ENCODE measurements at regions not wholly inside any gene's neighbourhood (a gene's known extent, or its start where the extent isn't known, plus 50 kb on each side); places are given as distances from the start of the nearest gene placed in this dataset.

DNA sequence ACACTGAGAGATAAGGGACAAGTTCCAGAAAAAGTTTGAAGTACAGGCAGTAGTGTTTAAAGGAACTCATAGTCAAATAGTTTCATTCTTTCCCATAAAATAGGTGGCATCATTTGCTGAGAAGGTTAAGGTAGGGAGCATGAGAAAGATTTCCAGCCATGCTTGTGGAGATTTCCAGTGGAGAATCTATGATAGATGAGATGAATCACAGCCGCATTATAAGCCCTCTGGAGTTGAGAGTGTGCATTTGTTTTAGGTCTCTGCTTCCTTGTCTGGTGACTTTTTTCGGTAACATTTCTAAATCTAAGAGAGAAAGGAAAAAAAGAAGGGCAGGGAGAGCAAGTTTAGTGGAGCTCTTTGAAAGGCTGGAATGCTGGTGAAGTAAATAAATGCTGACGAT lies 108.7 kb downstream of the DISP1 start:
- H3K27me3 ChIP-seq (ENCODE audit: control insufficient read depth in 1 of 2, insufficient read depth in 2 of 2, low read length in 2 of 2), result no peaks in the 10 kb centered on the region
- H3K4me3 ChIP-seq (ENCODE audit: low read depth in 1 of 2, low read length in 2 of 2), result no peak overlapping the region
- H3K9me3 ChIP-seq (ENCODE audit: control insufficient read depth in 1 of 2, low read length in 2 of 2), result no peaks in the 10 kb centered on the region
- no peaks in the 10 kb centered on the region for H3K36me3 ChIP-seq (ENCODE audit: control insufficient read depth in 1 of 2, insufficient read depth in 2 of 2, low read length in 2 of 2)
- H3K27ac ChIP-seq (ENCODE audit: low read depth, low read length), result no peak overlapping the region
- no peak overlapping the region for H3K9ac ChIP-seq (ENCODE audit: low read depth in 1 of 2, low read length in 2 of 2)
- H3K4me1 ChIP-seq (ENCODE audit: control insufficient read depth in 1 of 2, insufficient read depth in 2 of 2, low read length in 2 of 2), result peaks cover 0 to 6% of the 10 kb centered on the region in 2 donors

GRCh38 chr1:222924136-222924706 lies 109.4 kb downstream of the DISP1 start:
- Histone ChIP-seq H3K36me3 (ENCODE audit: control insufficient read depth in 1 of 2, insufficient read depth in 2 of 2, low read length in 2 of 2) (no peaks in the 10 kb centered on the region), H3K27ac (ENCODE audit: low read depth, low read length) (no peak overlapping the region), H3K9me3 (ENCODE audit: control insufficient read depth in 1 of 2, low read length in 2 of 2) (no peaks in the 10 kb centered on the region), H3K4me1 (ENCODE audit: control insufficient read depth in 1 of 2, insufficient read depth in 2 of 2, low read length in 2 of 2) (peaks cover 0 to 6% of the 10 kb centered on the region in 2 donors), H3K4me3 (ENCODE audit: low read depth in 1 of 2, low read length in 2 of 2) (no peak overlapping the region), H3K9ac (ENCODE audit: low read depth in 1 of 2, low read length in 2 of 2) (no peak overlapping the region), H3K27me3 (ENCODE audit: control insufficient read depth in 1 of 2, insufficient read depth in 2 of 2, low read length in 2 of 2) (no peaks in the 10 kb centered on the region)

DNA sequence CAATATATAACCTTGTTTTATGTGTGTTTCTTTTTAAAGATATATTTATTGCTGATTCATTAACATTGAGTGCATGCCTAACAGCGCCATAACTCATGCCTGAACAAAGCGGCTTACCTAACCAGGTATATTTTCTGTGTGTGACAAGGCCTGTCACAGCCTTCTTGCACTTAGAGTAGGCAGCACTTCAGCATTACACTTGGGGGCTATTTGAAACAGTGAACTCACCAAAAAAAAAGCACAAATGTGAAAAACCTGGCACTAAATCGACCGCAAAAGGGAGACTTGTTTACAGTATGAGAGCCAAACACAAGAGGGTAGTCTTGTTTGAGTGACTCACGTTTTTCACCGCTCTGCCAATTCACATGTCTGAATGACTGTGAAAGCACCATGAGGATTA lies 111.7 kb downstream of the DISP1 start:
- peaks cover 0 to 6% of the 10 kb centered on the region in 2 donors for H3K4me1 ChIP-seq (ENCODE audit: control insufficient read depth in 1 of 2, insufficient read depth in 2 of 2, low read length in 2 of 2)
- H3K27ac ChIP-seq (ENCODE audit: low read depth, low read length), result no peak overlapping the region
- no peak overlapping the region for H3K4me3 ChIP-seq (ENCODE audit: low read depth in 1 of 2, low read length in 2 of 2)
- H3K9me3 ChIP-seq (ENCODE audit: control insufficient read depth in 1 of 2, low read length in 2 of 2), result no peaks in the 10 kb centered on the region
- no peak overlapping the region for H3K9ac ChIP-seq (ENCODE audit: low read depth in 1 of 2, low read length in 2 of 2)
- H3K36me3 ChIP-seq (ENCODE audit: control insufficient read depth in 1 of 2, insufficient read depth in 2 of 2, low read length in 2 of 2), result no peaks in the 10 kb centered on the region
- no peaks in the 10 kb centered on the region for H3K27me3 ChIP-seq (ENCODE audit: control insufficient read depth in 1 of 2, insufficient read depth in 2 of 2, low read length in 2 of 2)

- H3K36me3 ChIP-seq (ENCODE audit: control insufficient read depth in 1 of 2, insufficient read depth in 2 of 2, low read length in 2 of 2), result no peaks in the 10 kb centered on the region
- no peaks in the 10 kb centered on the region for H3K9me3 ChIP-seq (ENCODE audit: control insufficient read depth in 1 of 2, low read length in 2 of 2)
- no peaks in the 10 kb centered on the region for H3K27me3 ChIP-seq (ENCODE audit: control insufficient read depth in 1 of 2, insufficient read depth in 2 of 2, low read length in 2 of 2)
- peaks cover 0 to 6% of the 10 kb centered on the region in 2 donors for H3K4me1 ChIP-seq (ENCODE audit: control insufficient read depth in 1 of 2, insufficient read depth in 2 of 2, low read length in 2 of 2)
- H3K9ac ChIP-seq (ENCODE audit: low read depth in 1 of 2, low read length in 2 of 2), result no peak overlapping the region
- H3K27ac ChIP-seq (ENCODE audit: low read depth, low read length), result no peak overlapping the region
- no peak overlapping the region for H3K4me3 ChIP-seq (ENCODE audit: low read depth in 1 of 2, low read length in 2 of 2)
Measured at GRCh38 chr1:222927031-222927430, 112.2 kb downstream of the DISP1 start.

- Histone ChIP-seq H3K27ac (ENCODE audit: low read depth, low read length) (no peak overlapping the region), H3K9me3 (ENCODE audit: control insufficient read depth in 1 of 2, low read length in 2 of 2) (no peaks in the 10 kb centered on the region), H3K4me1 (ENCODE audit: control insufficient read depth in 1 of 2, insufficient read depth in 2 of 2, low read length in 2 of 2) (peaks cover 0 to 6% of the 10 kb centered on the region in 2 donors), H3K4me3 (ENCODE audit: low read depth in 1 of 2, low read length in 2 of 2) (peak overlapping the region in 1 of 2 donors; percentile 9), H3K27me3 (ENCODE audit: control insufficient read depth in 1 of 2, insufficient read depth in 2 of 2, low read length in 2 of 2) (no peaks in the 10 kb centered on the region), H3K9ac (ENCODE audit: low read depth in 1 of 2, low read length in 2 of 2) (no peak overlapping the region), H3K36me3 (ENCODE audit: control insufficient read depth in 1 of 2, insufficient read depth in 2 of 2, low read length in 2 of 2) (no peaks in the 10 kb centered on the region)
Measured at GRCh38 chr1:222928212-222928611, 113.4 kb downstream of the DISP1 start.

DNA sequence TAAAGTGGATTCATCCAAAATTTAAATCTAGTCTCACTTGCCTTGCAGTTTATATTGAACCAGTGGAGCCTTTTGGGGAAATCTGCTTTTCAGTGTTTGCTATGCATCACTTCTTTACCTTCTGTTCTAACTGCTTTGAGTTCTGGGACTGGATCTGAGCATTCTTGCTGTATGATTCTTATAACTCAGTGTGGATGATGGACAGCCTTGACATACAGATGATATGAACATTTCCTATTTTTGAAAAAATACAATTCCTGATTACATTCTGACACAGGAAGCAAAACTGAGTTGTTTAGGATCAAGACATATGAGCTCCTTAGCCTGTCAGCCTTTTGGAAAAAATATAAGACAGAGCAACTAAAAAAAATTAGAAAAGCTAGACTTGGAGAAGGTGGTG lies 115.2 kb downstream of the DISP1 start:
- Histone ChIP-seq H3K27me3 (ENCODE audit: control insufficient read depth in 1 of 2, insufficient read depth in 2 of 2, low read length in 2 of 2) (no peaks in the 10 kb centered on the region), H3K4me1 (ENCODE audit: control insufficient read depth in 1 of 2, insufficient read depth in 2 of 2, low read length in 2 of 2) (peaks cover 0 to 6% of the 10 kb centered on the region in 2 donors), H3K9ac (ENCODE audit: low read depth in 1 of 2, low read length in 2 of 2) (no peak overlapping the region), H3K27ac (ENCODE audit: low read depth, low read length) (no peak overlapping the region), H3K9me3 (ENCODE audit: control insufficient read depth in 1 of 2, low read length in 2 of 2) (no peaks in the 10 kb centered on the region), H3K4me3 (ENCODE audit: low read depth in 1 of 2, low read length in 2 of 2) (no peak overlapping the region), H3K36me3 (ENCODE audit: control insufficient read depth in 1 of 2, insufficient read depth in 2 of 2, low read length in 2 of 2) (no peaks in the 10 kb centered on the region)

DNA sequence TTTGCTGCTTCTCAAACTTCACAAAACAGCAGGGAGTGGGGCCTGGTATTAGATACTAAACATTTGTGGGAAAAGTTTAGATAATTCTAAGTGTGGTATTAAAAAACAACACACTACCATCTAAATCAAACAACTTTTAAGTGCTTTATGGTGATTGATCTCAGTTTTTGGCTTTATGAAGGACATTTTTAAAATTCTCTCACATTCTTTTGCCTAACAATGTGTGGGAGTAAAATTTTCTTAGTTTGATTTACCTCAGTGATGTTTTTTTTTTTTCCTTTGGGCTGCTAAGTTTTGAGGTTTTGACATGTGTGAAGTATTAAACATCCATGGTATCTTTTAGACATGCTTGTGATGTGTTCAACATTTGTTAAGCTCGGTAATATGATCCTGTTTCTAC lies 116.2 kb downstream of the DISP1 start:
- H3K9ac ChIP-seq (ENCODE audit: low read depth in 1 of 2, low read length in 2 of 2), result no peak overlapping the region
- H3K4me3 ChIP-seq (ENCODE audit: low read depth in 1 of 2, low read length in 2 of 2), result no peak overlapping the region
- no peak overlapping the region for H3K27ac ChIP-seq (ENCODE audit: low read depth, low read length)
- no peaks in the 10 kb centered on the region for H3K9me3 ChIP-seq (ENCODE audit: control insufficient read depth in 1 of 2, low read length in 2 of 2)
- peaks cover 0 to 6% of the 10 kb centered on the region in 2 donors for H3K4me1 ChIP-seq (ENCODE audit: control insufficient read depth in 1 of 2, insufficient read depth in 2 of 2, low read length in 2 of 2)
- no peaks in the 10 kb centered on the region for H3K27me3 ChIP-seq (ENCODE audit: control insufficient read depth in 1 of 2, insufficient read depth in 2 of 2, low read length in 2 of 2)
- H3K36me3 ChIP-seq (ENCODE audit: control insufficient read depth in 1 of 2, insufficient read depth in 2 of 2, low read length in 2 of 2), result no peaks in the 10 kb centered on the region

DNA sequence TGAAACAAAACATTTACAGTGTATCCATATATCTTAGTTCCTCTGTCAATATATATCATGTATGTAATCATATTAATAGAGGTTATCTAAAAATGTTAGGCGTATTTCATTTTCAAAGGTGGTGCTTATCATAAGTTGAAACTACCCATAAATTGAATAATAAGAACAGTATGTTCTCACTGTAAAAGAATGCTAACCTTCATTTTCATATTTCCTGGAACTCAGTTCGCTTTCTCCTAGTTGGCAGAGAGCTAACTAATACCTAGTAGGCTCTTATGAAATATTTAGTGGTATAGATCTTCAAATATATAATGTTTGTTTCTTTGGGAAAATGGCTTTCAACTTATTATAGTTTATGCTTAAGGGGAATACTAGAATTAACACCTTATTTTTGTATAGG lies 118.4 kb downstream of the DISP1 start:
- Histone ChIP-seq H3K27ac (ENCODE audit: low read depth, low read length) (no peak overlapping the region), H3K27me3 (ENCODE audit: control insufficient read depth in 1 of 2, insufficient read depth in 2 of 2, low read length in 2 of 2) (no peaks in the 10 kb centered on the region), H3K4me3 (ENCODE audit: low read depth in 1 of 2, low read length in 2 of 2) (no peak overlapping the region), H3K4me1 (ENCODE audit: control insufficient read depth in 1 of 2, insufficient read depth in 2 of 2, low read length in 2 of 2) (peaks cover 0 to 2% of the 10 kb centered on the region in 2 donors), H3K36me3 (ENCODE audit: control insufficient read depth in 1 of 2, insufficient read depth in 2 of 2, low read length in 2 of 2) (no peaks in the 10 kb centered on the region), H3K9ac (ENCODE audit: low read depth in 1 of 2, low read length in 2 of 2) (no peak overlapping the region), H3K9me3 (ENCODE audit: control insufficient read depth in 1 of 2, low read length in 2 of 2) (no peaks in the 10 kb centered on the region)

DNA sequence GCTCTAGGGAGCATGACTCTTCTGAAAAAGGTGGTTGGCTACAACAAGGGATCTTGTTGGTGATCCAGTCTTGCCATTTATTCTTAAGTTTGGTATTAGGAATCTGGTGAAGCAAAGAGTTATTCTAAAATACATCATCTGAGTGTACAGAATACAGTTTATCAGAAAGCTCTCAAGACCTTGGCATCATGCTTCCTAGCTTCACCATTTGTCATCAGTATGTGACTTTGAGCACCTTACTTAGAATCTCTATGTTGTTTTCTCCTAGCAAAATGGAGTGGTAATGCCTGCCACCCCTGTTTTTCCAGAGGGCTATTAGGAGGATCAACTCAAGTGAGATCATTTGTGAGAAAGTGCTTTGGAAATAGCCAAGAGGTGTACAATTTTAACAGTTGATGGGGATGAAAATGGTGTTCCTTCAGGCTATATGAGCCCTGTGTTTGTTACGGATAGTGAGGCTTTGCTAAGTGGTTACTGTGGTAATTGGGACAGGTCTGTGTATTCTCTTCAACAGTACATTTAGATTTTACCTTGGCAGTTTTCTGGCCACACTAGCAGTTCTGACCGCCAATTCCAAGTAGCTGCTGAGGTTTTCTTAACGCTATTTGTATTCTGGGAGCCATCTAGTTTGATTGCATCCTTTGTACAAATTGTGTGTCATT lies 120.5 kb downstream of the DISP1 start:
- Histone ChIP-seq H3K4me3 (ENCODE audit: low read depth in 1 of 2, low read length in 2 of 2) (no peak overlapping the region), H3K36me3 (ENCODE audit: control insufficient read depth in 1 of 2, insufficient read depth in 2 of 2, low read length in 2 of 2) (no peaks in the 10 kb centered on the region), H3K9me3 (ENCODE audit: control insufficient read depth in 1 of 2, low read length in 2 of 2) (no peaks in the 10 kb centered on the region), H3K27me3 (ENCODE audit: control insufficient read depth in 1 of 2, insufficient read depth in 2 of 2, low read length in 2 of 2) (no peaks in the 10 kb centered on the region), H3K4me1 (ENCODE audit: control insufficient read depth in 1 of 2, insufficient read depth in 2 of 2, low read length in 2 of 2) (no peaks in the 10 kb centered on the region), H3K27ac (ENCODE audit: low read depth, low read length) (no peak overlapping the region), H3K9ac (ENCODE audit: low read depth in 1 of 2, low read length in 2 of 2) (no peak overlapping the region)

DNA sequence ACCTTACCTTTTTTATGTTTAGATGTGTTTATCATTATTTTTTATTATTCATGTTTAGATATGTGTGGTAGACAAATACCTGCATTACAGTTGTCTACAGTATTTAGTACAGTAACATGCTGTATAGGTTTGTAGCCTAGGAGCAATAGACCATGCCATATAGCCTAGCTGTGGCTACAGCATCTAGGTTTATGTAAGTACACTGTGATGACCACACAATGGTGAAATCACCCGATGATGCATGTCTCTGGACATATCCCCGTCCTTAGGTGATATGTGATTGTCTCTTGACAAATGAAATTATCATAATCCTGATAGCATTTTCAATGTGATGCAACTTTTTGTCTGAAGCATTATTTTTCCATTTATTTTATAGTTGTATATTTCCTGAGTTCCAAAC lies 121.2 kb downstream of the DISP1 start:
- no peak overlapping the region for H3K27ac ChIP-seq (ENCODE audit: low read depth, low read length)
- H3K9ac ChIP-seq (ENCODE audit: low read depth in 1 of 2, low read length in 2 of 2), result no peak overlapping the region
- no peaks in the 10 kb centered on the region for H3K27me3 ChIP-seq (ENCODE audit: control insufficient read depth in 1 of 2, insufficient read depth in 2 of 2, low read length in 2 of 2)
- H3K4me3 ChIP-seq (ENCODE audit: low read depth in 1 of 2, low read length in 2 of 2), result no peak overlapping the region
- no peaks in the 10 kb centered on the region for H3K9me3 ChIP-seq (ENCODE audit: control insufficient read depth in 1 of 2, low read length in 2 of 2)
- H3K4me1 ChIP-seq (ENCODE audit: control insufficient read depth in 1 of 2, insufficient read depth in 2 of 2, low read length in 2 of 2), result no peaks in the 10 kb centered on the region
- no peaks in the 10 kb centered on the region for H3K36me3 ChIP-seq (ENCODE audit: control insufficient read depth in 1 of 2, insufficient read depth in 2 of 2, low read length in 2 of 2)
